HepG2 (cell line): ENCODE measurements at regions not wholly inside any gene's neighbourhood (a gene's known extent, or its start where the extent isn't known, plus 50 kb on each side); places are given as distances from the start of the nearest gene placed in this dataset.

Experiments used
- ARID2 ChIP-seq: sonication (generic); formaldehyde crosslinking; IDR thresholded peaks from 2 replicates; pipeline ENCODE4 v1.8.1; 2022; ENCODE audit warnings: mild to moderate bottlenecking, missing genetic modification reagents, borderline replicate concordance
- KAT7 ChIP-seq: IDR thresholded peaks from 2 replicates; pipeline ENCODE4 v1.6.1; 2018; ENCODE audit warnings: borderline replicate concordance, missing compliant biosample characterization
- MAFG ChIP-seq: sonication (generic); formaldehyde crosslinking; IDR thresholded peaks from 2 replicates; pipeline ENCODE4 v1.5.1; 2020; ENCODE audit warnings: mild to moderate bottlenecking, missing genetic modification reagents
- MTF1 ChIP-seq: sonication (generic); formaldehyde crosslinking; IDR thresholded peaks from 2 replicates; pipeline ENCODE4 v1.5.0; 2020; ENCODE audit warnings: missing genetic modification reagents
- PHF21A ChIP-seq: sonication (generic); formaldehyde crosslinking; IDR thresholded peaks from 2 replicates; pipeline ENCODE4 v1.5.0; 2020; ENCODE audit warnings: mild to moderate bottlenecking, missing genetic modification reagents
- PITX1 ChIP-seq: sonication (generic); formaldehyde crosslinking; IDR thresholded peaks from 2 replicates; pipeline ENCODE4 v1.5.1; 2020; ENCODE audit warnings: mild to moderate bottlenecking, missing genetic modification reagents
- SIN3B ChIP-seq: fragments of 150-350 bp; IDR thresholded peaks from 2 replicates; pipeline ENCODE4 v1.6.1; 2014; ENCODE audit warnings: low read length
- ZBTB20 ChIP-seq: sonication (generic); formaldehyde crosslinking; IDR thresholded peaks from 2 replicates; pipeline ENCODE4 v1.8.1; 2023; ENCODE audit warnings: missing genetic modification reagents, low read depth, mild to moderate bottlenecking, borderline replicate concordance
- ZFP36L2 ChIP-seq: sonication (generic); formaldehyde crosslinking; IDR thresholded peaks from 2 replicates; pipeline ENCODE4 v1.4.0; 2020; ENCODE audit warnings: missing genetic modification reagents
- ZNF205 ChIP-seq: IDR thresholded peaks from 2 replicates; pipeline ENCODE4 v1.6.1; 2018; ENCODE audit warnings: missing biosample characterization, missing genetic modification reagents
- ZNF615 ChIP-seq: sonication (generic); formaldehyde crosslinking; IDR thresholded peaks from 2 replicates; pipeline ENCODE4 v1.5.0; 2020; ENCODE audit warnings: mild to moderate bottlenecking, missing genetic modification reagents, borderline replicate concordance
- ZNF629 ChIP-seq: sonication (generic); formaldehyde crosslinking; conservative IDR thresholded peaks from 2 replicates; pipeline ENCODE4 v1.5.0; 2020; ENCODE audit warnings: missing genetic modification reagents
- TF ChIP-seq, protein P1 (sequence below): sonication (generic); formaldehyde crosslinking; IDR thresholded peaks from 2 replicates; pipeline ENCODE4 v1.5.0; 2020; ENCODE audit warnings: mild to moderate bottlenecking, missing genetic modification reagents
- TF ChIP-seq, protein P2 (sequence below): sonication (generic); formaldehyde crosslinking; IDR thresholded peaks from 2 replicates; pipeline ENCODE4 v1.8.1; 2023; ENCODE audit warnings: mild to moderate bottlenecking, inconsistent platforms, moderate library complexity, missing genetic modification reagents, borderline replicate concordance
- TF ChIP-seq, protein P3 (sequence below): sonication (generic); formaldehyde crosslinking; IDR thresholded peaks from 2 replicates; pipeline ENCODE4 v1.4.0; 2020; ENCODE audit warnings: mild to moderate bottlenecking, missing genetic modification reagents, borderline replicate concordance
- TF ChIP-seq, protein P4 (sequence below): IDR thresholded peaks from 2 replicates; pipeline ENCODE4 v1.6.1; 2016; ENCODE audit warnings: mild to moderate bottlenecking

DNA sequence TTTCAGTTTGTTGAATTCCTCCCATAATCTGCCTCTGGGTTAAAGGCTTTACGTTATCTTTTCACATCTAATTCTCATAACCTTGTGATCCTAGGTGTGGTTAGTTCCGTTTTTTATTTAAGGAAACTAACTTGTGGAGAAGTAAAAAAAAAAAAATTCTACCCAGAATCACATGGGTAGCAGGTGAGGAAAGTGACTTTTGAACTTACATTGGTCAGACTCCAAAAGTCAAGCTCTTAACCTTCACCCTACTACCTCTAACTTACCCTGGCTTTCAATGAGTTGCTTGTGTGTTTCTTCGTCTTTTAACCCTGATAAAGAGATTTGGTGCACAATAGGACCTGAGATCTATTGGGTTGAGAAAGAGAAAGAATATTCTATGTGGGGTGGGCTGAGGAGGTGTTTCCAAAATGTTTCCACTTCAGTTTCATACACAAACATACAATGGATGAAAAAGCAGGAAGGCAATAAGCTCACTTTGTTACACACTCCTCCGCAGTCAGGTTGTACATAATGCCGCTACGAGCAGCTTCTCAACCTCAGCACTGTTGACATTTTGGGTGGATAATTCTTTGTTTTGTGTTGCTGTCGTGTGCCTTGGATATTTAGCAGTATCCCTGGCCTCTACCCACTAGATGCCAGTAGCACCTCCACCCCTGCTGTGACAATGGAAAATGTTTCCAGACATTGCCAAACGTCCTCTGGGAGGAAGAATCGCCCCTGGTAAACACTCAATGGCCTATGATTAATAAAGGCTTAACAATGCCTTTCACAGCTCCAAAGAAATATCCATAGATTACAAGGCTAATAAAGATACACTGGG, 193.0 kb upstream of the ZNF217 start (continued):
- no peak for TF ChIP-seq ZNF629
- TF ChIP-seq, protein P1, sequence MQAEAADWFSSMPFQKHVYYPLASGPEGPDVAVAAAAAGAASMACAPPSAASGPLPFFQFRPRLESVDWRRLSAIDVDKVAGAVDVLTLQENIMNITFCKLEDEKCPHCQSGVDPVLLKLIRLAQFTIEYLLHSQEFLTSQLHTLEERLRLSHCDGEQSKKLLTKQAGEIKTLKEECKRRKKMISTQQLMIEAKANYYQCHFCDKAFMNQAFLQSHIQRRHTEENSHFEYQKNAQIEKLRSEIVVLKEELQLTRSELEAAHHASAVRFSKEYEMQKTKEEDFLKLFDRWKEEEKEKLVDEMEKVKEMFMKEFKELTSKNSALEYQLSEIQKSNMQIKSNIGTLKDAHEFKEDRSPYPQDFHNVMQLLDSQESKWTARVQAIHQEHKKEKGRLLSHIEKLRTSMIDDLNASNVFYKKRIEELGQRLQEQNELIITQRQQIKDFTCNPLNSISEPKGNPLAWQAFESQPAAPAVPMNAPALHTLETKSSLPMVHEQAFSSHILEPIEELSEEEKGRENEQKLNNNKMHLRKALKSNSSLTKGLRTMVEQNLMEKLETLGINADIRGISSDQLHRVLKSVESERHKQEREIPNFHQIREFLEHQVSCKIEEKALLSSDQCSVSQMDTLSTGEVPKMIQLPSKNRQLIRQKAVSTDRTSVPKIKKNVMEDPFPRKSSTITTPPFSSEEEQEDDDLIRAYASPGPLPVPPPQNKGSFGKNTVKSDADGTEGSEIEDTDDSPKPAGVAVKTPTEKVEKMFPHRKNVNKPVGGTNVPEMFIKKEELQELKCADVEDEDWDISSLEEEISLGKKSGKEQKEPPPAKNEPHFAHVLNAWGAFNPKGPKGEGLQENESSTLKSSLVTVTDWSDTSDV, result no peak
- TF ChIP-seq, protein P2, sequence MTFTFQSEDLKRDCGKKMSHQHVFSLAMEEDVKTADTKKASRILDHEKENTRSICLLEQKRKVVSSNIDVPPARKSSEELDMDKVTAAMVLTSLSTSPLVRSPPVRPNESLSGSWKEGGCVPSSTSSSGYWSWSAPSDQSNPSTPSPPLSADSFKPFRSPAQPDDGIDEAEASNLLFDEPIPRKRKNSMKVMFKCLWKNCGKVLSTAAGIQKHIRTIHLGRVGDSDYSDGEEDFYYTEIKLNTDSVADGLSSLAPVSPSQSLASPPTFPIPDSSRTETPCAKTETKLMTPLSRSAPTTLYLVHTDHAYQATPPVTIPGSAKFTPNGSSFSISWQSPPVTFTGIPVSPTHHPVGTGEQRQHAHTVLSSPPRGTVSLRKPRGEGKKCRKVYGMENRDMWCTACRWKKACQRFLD (CRISPR knock-in tag), result no peak
- TF ChIP-seq ARID2, result 0 out of 2 replicates have a peak, but pooled peaks have one; percentile 60
- TF ChIP-seq PHF21A (CRISPR knock-in tag), result peak; percentile 48; the same call in 1 of the 2 replicates
- 0 out of 2 replicates have a peak, but pooled peaks have one; percentile 8 for TF ChIP-seq ZNF205 (CRISPR knock-in tag)
- TF ChIP-seq KAT7 (CRISPR knock-in tag), result peak; percentile 60; the same call in 1 of the 2 replicates
- no peak for TF ChIP-seq SIN3B
- TF ChIP-seq ZNF615 (CRISPR knock-in tag), result no peak
- TF ChIP-seq, protein P3, sequence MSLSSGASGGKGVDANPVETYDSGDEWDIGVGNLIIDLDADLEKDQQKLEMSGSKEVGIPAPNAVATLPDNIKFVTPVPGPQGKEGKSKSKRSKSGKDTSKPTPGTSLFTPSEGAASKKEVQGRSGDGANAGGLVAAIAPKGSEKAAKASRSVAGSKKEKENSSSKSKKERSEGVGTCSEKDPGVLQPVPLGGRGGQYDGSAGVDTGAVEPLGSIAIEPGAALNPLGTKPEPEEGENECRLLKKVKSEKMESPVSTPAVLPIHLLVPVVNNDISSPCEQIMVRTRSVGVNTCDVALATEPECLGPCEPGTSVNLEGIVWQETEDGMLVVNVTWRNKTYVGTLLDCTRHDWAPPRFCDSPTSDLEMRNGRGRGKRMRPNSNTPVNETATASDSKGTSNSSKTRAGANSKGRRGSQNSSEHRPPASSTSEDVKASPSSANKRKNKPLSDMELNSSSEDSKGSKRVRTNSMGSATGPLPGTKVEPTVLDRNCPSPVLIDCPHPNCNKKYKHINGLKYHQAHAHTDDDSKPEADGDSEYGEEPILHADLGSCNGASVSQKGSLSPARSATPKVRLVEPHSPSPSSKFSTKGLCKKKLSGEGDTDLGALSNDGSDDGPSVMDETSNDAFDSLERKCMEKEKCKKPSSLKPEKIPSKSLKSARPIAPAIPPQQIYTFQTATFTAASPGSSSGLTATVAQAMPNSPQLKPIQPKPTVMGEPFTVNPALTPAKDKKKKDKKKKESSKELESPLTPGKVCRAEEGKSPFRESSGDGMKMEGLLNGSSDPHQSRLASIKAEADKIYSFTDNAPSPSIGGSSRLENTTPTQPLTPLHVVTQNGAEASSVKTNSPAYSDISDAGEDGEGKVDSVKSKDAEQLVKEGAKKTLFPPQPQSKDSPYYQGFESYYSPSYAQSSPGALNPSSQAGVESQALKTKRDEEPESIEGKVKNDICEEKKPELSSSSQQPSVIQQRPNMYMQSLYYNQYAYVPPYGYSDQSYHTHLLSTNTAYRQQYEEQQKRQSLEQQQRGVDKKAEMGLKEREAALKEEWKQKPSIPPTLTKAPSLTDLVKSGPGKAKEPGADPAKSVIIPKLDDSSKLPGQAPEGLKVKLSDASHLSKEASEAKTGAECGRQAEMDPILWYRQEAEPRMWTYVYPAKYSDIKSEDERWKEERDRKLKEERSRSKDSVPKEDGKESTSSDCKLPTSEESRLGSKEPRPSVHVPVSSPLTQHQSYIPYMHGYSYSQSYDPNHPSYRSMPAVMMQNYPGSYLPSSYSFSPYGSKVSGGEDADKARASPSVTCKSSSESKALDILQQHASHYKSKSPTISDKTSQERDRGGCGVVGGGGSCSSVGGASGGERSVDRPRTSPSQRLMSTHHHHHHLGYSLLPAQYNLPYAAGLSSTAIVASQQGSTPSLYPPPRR (CRISPR knock-in tag), result peak; percentile 56; the same call in 1 of the 2 replicates
- no peak for TF ChIP-seq MTF1 (CRISPR knock-in tag)
- TF ChIP-seq ZFP36L2 (CRISPR knock-in tag), result no peak
- no peak for TF ChIP-seq PITX1
- TF ChIP-seq, protein P4, sequence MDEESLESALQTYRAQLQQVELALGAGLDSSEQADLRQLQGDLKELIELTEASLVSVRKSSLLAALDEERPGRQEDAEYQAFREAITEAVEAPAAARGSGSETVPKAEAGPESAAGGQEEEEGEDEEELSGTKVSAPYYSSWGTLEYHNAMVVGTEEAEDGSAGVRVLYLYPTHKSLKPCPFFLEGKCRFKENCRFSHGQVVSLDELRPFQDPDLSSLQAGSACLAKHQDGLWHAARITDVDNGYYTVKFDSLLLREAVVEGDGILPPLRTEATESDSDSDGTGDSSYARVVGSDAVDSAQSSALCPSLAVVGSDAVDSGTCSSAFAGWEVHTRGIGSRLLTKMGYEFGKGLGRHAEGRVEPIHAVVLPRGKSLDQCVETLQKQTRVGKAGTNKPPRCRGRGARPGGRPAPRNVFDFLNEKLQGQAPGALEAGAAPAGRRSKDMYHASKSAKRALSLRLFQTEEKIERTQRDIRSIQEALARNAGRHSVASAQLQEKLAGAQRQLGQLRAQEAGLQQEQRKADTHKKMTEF, result peak; percentile 57
- TF ChIP-seq ZBTB20 (CRISPR knock-in tag), result no peak; the same call in 1 of the 2 replicates
- TF ChIP-seq MAFG (CRISPR knock-in tag), result no peak
